SJSA1 (cell line): ENCODE measurements at regions not wholly inside any gene's neighbourhood (a gene's known extent, or its start where the extent isn't known, plus 50 kb on each side); places are given as distances from the start of the nearest gene placed in this dataset.

Experiments
- DNase-seq, 2 experiments: peaks; one replicate each; pipeline ENCODE4 v3.0.0-alpha.2; 2015 to 2020; ENCODE audit warnings: low spot score in 2 of 2, low read depth in 1 of 2
- H3K27ac ChIP-seq: fragments of 250-450 bp; sonication (Bioruptor Pico); 2 replicates; pipeline ENCODE4 v1.5.1; 2020; ENCODE audit warnings: mild to moderate bottlenecking, moderate library complexity
- H3K27me3 ChIP-seq: fragments of 250-450 bp; sonication (Bioruptor Pico); replicated peaks from 2 replicates; pipeline ENCODE4 v1.5.1; 2020; ENCODE audit warnings: mild to moderate bottlenecking, moderate library complexity
- H3K36me3 ChIP-seq: fragments of 250-450 bp; sonication (Bioruptor Pico); 2 replicates; pipeline ENCODE4 v1.5.1; 2020; ENCODE audit warnings: mild to moderate bottlenecking
- H3K4me1 ChIP-seq: fragments of 250-450 bp; sonication (Bioruptor Pico); replicated peaks from 2 replicates; pipeline ENCODE4 v1.6.1; 2021; ENCODE audit warnings: mild to moderate bottlenecking
- H3K4me3 ChIP-seq: fragments of 250-450 bp; sonication (Bioruptor Pico); 2 replicates; pipeline ENCODE4 v1.5.1; 2020; ENCODE audit warnings: mild to moderate bottlenecking
- H3K9me3 ChIP-seq: fragments of 250-450 bp; sonication (Bioruptor Pico); replicated peaks from 2 replicates; pipeline ENCODE4 v1.5.1; 2020; ENCODE audit warnings: mild to moderate bottlenecking

DNA sequence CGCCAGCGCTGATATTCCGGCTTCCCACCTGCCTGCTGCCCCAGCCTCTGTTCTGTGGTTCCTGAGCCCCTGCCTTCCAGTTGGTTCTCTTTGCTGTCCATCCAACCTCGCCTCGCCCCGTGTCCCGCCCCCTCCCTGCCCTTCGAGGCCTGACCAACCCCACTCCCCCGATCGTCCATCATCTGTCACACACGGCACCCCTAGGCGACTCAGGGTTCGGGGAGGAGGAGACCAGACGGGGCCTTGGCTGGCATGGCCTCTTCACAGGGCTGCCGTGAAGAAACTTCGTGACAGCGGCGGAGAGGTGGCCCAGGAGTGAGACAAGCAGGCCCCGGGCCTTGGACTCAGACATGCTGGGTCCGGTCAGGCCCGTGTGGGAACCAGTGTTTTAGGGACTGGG is 226.1 kb downstream of the QKI start:
- H3K27me3 ChIP-seq: no peaks in the 10 kb centered on the region
- no peaks in the 10 kb centered on the region for H3K9me3 ChIP-seq
- H3K4me3 ChIP-seq: no peak overlapping the region
- no peaks in the 10 kb centered on the region for H3K4me1 ChIP-seq
- H3K36me3 ChIP-seq: no peaks in the 10 kb centered on the region
- DNase-seq: no peak
- no peak overlapping the region for H3K27ac ChIP-seq

DNA sequence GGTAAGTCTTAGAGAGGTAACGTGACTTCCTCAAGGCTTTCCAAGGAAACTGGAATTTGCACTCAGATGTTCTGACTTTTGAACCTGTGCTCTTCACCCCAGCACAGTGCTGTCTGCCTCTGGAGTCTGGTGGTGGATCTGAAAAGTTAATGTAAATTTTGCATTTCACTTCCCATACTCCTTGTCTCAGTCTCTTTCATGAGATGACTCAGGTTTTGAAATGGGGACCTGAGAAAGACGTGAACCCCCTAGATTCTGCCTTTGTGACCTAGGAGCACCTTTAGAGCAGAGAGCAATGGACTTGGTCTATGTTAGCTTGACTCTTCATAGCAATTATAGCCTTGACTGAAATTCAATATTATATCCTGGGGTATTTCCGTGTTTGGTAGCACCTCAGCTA is 223.0 kb downstream of the QKI start:
- H3K27ac ChIP-seq: no peak overlapping the region
- H3K36me3 ChIP-seq: no peaks in the 10 kb centered on the region
- no peaks in the 10 kb centered on the region for H3K9me3 ChIP-seq
- no peaks in the 10 kb centered on the region for H3K27me3 ChIP-seq
- H3K4me1 ChIP-seq: no peaks in the 10 kb centered on the region
- H3K4me3 ChIP-seq: no peak overlapping the region
- no peak for DNase-seq

DNA sequence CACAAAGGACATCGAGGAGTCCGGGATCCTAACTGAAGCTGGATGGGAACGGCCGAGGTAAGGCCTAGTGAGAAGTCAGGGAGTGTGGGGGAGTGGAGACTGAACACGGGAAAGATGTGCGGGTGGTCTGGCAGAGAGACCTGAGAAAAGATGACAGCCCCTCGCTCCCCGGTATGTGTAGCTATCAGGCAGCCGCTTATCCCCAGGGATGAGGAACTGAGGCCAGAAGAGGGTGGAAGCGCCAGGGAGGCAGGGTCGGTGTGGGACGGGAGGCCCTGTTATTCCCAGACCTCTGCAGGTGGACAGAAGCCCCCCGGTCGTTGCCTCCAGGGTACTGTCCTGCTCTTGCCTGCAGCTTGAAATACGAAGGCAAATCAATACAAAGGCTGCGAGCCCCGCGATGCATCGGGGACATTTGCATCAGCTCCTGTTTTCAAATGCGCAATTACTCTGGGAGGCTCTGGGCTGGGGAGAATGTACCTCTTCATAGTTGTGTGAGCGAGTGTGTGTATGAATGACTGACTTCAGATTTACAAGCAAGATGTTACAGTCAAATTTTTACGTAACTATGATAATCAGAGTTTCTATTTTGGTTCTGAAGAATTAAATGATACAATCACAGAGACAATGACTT is 221.3 kb downstream of the QKI start:
- no peak for DNase-seq
- Histone ChIP-seq H3K27ac (no peak overlapping the region), H3K4me3 (no peak overlapping the region), H3K4me1 (no peaks in the 10 kb centered on the region), H3K27me3 (no peaks in the 10 kb centered on the region), H3K36me3 (no peaks in the 10 kb centered on the region), H3K9me3 (no peaks in the 10 kb centered on the region; the same call in 1 of the 2 replicates)

DNA sequence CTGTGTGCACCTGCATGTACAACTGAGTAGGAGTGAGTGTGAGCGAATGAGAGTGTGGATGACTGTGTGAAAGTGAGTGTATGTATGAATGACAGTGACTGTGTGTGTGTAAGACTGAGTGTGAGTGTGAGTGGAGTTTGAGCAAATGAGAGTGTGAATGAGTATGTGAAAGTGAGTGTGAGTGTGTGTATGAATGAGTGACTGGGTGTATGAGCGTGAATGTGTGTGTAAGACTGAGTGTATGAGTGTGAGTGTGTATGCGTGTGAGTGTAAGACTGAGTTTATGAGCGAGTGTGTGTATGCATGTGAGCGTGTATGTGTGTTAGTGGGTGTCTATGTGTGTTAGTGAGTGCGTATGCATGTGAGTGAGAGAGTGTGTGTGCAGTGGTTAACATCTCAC is 220.8 kb downstream of the QKI start:
- no peaks in the 10 kb centered on the region for H3K4me1 ChIP-seq
- no peaks in the 10 kb centered on the region; the same call in 1 of the 2 replicates for H3K9me3 ChIP-seq
- H3K27ac ChIP-seq: no peak overlapping the region
- no peak for DNase-seq
- no peaks in the 10 kb centered on the region for H3K36me3 ChIP-seq
- no peaks in the 10 kb centered on the region for H3K27me3 ChIP-seq
- H3K4me3 ChIP-seq: no peak overlapping the region

DNA sequence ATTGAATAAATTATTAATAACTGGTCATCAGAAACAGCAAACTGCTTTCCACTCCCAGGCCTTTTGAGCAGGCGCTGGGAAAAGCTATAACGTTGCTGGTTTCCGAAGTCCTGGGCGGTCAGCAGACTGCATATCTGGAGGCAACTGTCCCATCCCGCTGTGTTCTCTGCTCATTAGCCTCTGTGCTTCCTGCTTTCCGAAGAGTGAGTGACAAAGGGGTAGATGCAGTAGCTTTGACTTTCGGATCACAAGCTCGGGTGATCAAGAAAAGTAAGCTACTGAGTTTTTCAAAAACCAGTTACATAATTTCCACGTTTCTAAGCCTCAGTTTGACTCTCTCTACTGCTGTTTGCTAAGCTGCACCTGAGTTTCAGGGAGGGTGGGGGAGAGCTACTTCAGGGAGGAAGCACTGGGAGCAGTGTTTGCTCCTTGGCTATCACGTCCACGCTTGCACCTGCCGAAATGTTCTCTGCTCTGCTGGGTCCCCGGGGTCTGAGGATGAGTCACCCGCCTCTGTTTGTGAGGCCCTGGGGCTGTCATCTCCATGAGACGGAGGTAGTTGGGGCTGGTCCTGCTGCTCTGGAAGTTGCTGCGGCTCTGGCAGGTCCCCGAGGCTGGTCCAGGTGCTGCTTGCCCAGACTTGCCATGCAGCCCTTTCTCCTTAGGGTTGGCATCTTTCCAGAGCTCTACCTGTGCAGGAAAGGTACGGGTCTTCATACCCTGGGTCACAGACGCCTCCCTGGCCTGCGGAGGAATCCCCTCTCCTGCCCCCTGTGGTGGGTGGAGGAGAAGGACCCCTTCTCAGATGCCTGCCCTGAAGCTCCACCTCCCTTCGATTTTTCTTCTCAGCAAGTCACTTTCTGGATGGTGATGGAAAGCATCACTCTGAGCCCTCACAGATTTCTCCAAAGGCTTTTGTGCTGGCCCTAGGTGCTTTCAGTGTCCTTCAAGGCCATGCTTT is 220.0 kb downstream of the QKI start:
- no peak for DNase-seq
- H3K4me1 ChIP-seq: no peaks in the 10 kb centered on the region
- no peaks in the 10 kb centered on the region; the same call in 1 of the 2 replicates for H3K9me3 ChIP-seq
- no peaks in the 10 kb centered on the region for H3K27me3 ChIP-seq
- H3K36me3 ChIP-seq: no peaks in the 10 kb centered on the region
- H3K27ac ChIP-seq: no peak overlapping the region
- no peak overlapping the region for H3K4me3 ChIP-seq

DNA sequence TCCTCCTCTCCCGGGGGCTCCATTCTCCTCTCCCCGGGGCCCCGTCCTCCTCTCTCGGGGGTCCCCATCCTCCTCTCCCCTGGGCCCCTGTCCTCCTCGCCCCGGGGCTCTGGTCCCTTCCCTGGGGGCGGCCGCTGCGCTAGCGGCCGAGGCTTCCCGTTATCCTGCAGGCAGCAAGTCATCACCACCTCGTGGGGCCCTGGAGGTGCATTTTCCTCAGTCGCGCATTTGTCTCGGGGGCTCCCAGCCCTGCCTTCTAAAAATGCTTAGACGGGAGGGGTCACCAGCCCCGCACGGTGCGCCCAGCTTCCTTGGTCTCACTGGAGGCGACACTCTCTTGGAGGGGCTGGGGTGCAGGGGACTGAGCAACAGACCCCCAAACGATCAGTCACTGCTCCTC is 216.5 kb downstream of the QKI start:
- Histone ChIP-seq H3K4me3 (no peak overlapping the region), H3K9me3 (no peaks in the 10 kb centered on the region; the same call in 1 of the 2 replicates), H3K4me1 (no peaks in the 10 kb centered on the region), H3K36me3 (no peaks in the 10 kb centered on the region), H3K27ac (no peak overlapping the region), H3K27me3 (no peaks in the 10 kb centered on the region)
- no peak for DNase-seq

DNA sequence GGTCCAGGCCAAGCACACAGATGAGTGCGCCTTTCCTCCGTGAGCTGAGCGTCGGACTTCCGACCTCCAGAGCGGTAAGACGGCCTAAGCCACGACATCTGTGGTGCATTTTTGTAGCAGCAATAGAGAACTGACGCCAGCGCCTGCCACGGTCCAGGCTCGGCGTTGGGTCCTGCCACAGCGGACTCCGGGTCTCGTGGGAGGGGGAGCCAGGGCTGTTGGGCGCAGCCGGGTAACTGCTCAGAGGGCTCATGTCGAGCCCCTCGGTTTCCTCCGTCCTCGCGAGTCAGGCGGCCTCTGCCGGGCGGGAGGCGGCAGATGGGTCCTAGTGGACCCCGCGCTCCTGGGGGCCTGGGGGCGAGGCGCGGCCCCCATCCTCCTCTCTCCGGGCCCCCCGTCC is 216.1 kb downstream of the QKI start:
- no peak overlapping the region for H3K4me3 ChIP-seq
- no peaks in the 10 kb centered on the region; the same call in 1 of the 2 replicates for H3K9me3 ChIP-seq
- no peaks in the 10 kb centered on the region for H3K27me3 ChIP-seq
- no peak for DNase-seq
- H3K27ac ChIP-seq: no peak overlapping the region
- H3K36me3 ChIP-seq: no peaks in the 10 kb centered on the region
- no peaks in the 10 kb centered on the region for H3K4me1 ChIP-seq

DNA sequence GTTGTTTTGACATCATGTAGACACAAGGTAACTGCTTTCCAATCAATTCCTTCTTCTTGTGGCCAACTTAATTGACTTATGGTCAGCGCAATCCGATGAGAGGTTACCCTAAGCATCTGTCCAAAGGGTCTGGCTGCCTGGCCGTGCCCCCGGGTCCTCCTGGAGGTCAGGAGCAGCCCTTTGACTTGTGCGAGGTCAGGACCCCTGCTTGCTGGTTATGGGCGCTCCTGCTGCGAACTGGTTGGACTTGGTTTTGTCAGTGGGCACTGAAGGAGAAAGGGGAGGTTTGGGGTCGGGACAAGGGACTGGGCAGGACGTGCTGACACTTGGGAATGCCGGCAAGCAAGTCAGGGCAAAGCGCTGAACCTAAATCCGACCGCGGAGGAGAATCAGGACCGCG is 215.6 kb downstream of the QKI start:
- no peak overlapping the region for H3K4me3 ChIP-seq
- no peak for DNase-seq

More for the DNA sequence above, 215.6 kb downstream of the QKI start:
- no peak overlapping the region for H3K27ac ChIP-seq
- no peaks in the 10 kb centered on the region for H3K36me3 ChIP-seq
- H3K4me1 ChIP-seq: no peaks in the 10 kb centered on the region
- no peaks in the 10 kb centered on the region; the same call in 1 of the 2 replicates for H3K9me3 ChIP-seq
- H3K27me3 ChIP-seq: no peaks in the 10 kb centered on the region
